DND-41 (cell line): ENCODE measurements at regions not wholly inside any gene's neighbourhood (a gene's known extent, or its start where the extent isn't known, plus 50 kb on each side); places are given as distances from the start of the nearest gene placed in this dataset.

Experiments
- EZH2 ChIP-seq: IDR thresholded peaks from 3 replicates; pipeline ENCODE4 v1.6.1; 2012; ENCODE audit warnings: borderline replicate concordance, low read depth, mild to moderate bottlenecking, moderate library complexity, low read length, inconsistent platforms; ENCODE audit not compliant: severe bottlenecking
- TF ChIP-seq, protein P1 (sequence below): IDR thresholded peaks from 2 replicates; pipeline ENCODE4 v1.5.1; 2012; ENCODE audit warnings: borderline replicate concordance, low read length, moderate library complexity, mild to moderate bottlenecking; ENCODE audit not compliant: poor library complexity, severe bottlenecking; ENCODE audit errors: extremely low read depth

DNA sequence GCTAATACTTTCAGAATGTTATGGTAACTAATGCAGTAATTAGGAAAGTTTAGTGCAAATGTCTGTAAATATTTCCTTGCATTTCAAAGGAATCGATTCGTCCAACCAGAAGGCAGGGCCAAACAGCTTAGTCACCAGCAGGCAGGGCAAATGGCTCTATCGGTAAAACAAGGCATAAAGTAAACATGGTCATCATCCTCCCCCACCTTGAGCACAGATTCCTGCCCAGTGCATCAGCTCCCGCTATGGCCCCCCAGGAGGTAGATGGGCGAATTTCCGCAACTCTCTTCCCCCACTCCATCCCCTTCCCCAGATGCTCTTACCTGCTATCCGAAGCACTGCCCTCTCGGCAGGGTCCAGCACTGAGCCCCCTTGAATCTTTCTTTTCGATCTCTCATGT lies 103.8 kb upstream of the BEND6 start:
- TF ChIP-seq, protein P1, sequence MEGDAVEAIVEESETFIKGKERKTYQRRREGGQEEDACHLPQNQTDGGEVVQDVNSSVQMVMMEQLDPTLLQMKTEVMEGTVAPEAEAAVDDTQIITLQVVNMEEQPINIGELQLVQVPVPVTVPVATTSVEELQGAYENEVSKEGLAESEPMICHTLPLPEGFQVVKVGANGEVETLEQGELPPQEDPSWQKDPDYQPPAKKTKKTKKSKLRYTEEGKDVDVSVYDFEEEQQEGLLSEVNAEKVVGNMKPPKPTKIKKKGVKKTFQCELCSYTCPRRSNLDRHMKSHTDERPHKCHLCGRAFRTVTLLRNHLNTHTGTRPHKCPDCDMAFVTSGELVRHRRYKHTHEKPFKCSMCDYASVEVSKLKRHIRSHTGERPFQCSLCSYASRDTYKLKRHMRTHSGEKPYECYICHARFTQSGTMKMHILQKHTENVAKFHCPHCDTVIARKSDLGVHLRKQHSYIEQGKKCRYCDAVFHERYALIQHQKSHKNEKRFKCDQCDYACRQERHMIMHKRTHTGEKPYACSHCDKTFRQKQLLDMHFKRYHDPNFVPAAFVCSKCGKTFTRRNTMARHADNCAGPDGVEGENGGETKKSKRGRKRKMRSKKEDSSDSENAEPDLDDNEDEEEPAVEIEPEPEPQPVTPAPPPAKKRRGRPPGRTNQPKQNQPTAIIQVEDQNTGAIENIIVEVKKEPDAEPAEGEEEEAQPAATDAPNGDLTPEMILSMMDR: no peak
- TF ChIP-seq EZH2: no peak
